Cardiac muscle cell (in vitro differentiated cells and primary cell): ENCODE measurements at regions not wholly inside any gene's neighbourhood (a gene's known extent, or its start where the extent isn't known, plus 50 kb on each side); places are given as distances from the start of the nearest gene placed in this dataset.

Experiments
- DNase-seq, 2 donors: peaks; one replicate each; pipeline versions ENCODE4 v3.0.0 to v3.0.0-alpha.2; 2010 to 2017; ENCODE audit warnings: low read depth in 1 of 2, low spot score in 1 of 2
- H3K27ac ChIP-seq: fragments of 200-600 bp; sonication (generic); 2 replicates; pipeline ENCODE4 v1.5.1; 2016
- H3K27me3 ChIP-seq: fragments of 200-600 bp; sonication (generic); 2 replicates; pipeline ENCODE4 v1.6.0; 2016; ENCODE audit warnings: control low read depth
- H3K36me3 ChIP-seq: fragments of 200-600 bp; sonication (generic); 2 replicates; pipeline ENCODE4 v1.5.1; 2016; ENCODE audit warnings: control low read depth
- H3K4me1 ChIP-seq: fragments of 200-600 bp; sonication (generic); 2 replicates; pipeline ENCODE4 v1.8.1; 2017; ENCODE audit warnings: low read depth, mild to moderate bottlenecking, mixed run types
- H3K4me3 ChIP-seq: fragments of 200-600 bp; sonication (generic); 2 replicates; pipeline ENCODE4 v1.5.1; 2016; ENCODE audit warnings: mild to moderate bottlenecking
- H3K9me3 ChIP-seq: fragments of 200-600 bp; sonication (generic); 2 replicates; pipeline ENCODE4 v1.5.1; 2017; ENCODE audit warnings: low read depth, mild to moderate bottlenecking, control low read depth
- CTCF ChIP-seq: IDR thresholded peaks from 2 replicates; pipeline ENCODE4 v1.5.1; 2012; ENCODE audit warnings: low read depth, mild to moderate bottlenecking, low read length

- H3K4me1 ChIP-seq = no peaks in the 10 kb centered on the region
- no peak overlapping the region for H3K4me3 ChIP-seq
- DNase-seq = no peak
- H3K9me3 ChIP-seq = no peaks in the 10 kb centered on the region
- no peaks in the 10 kb centered on the region for H3K36me3 ChIP-seq
- H3K27ac ChIP-seq = no peak overlapping the region
- TF ChIP-seq CTCF = no peak
- no peaks in the 10 kb centered on the region for H3K27me3 ChIP-seq
Measured at GRCh38 chr12:29863665-29864064, 79.9 kb upstream of the TMTC1 start.

- TF ChIP-seq CTCF = no peak
- Histone ChIP-seq H3K4me3 (no peak overlapping the region), H3K27ac (no peak overlapping the region), H3K27me3 (no peaks in the 10 kb centered on the region), H3K4me1 (no peaks in the 10 kb centered on the region), H3K36me3 (no peaks in the 10 kb centered on the region), H3K9me3 (no peaks in the 10 kb centered on the region)
- DNase-seq = no peak
Measured at GRCh38 chr12:29858270-29858786, 74.6 kb upstream of the TMTC1 start.

GRCh38 chr12:29847246-29847645, 63.5 kb upstream of the TMTC1 start:
- Histone ChIP-seq H3K4me3 (no peak overlapping the region), H3K9me3 (no peaks in the 10 kb centered on the region), H3K4me1 (no peaks in the 10 kb centered on the region), H3K27ac (no peak overlapping the region), H3K27me3 (no peaks in the 10 kb centered on the region), H3K36me3 (no peaks in the 10 kb centered on the region)
- TF ChIP-seq CTCF = no peak
- no peak for DNase-seq

- TF ChIP-seq CTCF = no peak
- Histone ChIP-seq H3K27ac (no peak overlapping the region), H3K36me3 (no peaks in the 10 kb centered on the region), H3K4me1 (no peaks in the 10 kb centered on the region), H3K27me3 (no peaks in the 10 kb centered on the region), H3K9me3 (no peaks in the 10 kb centered on the region), H3K4me3 (no peak overlapping the region)
- DNase-seq = peak in 1 of 2 donors; percentile 12
Measured at GRCh38 chr12:29844667-29845066, 60.9 kb upstream of the TMTC1 start.

- no peak for TF ChIP-seq CTCF
Measured at GRCh38 chr12:29843036-29843435, 59.3 kb upstream of the TMTC1 start.

GRCh38 chr12:29838768-29839167, 55.0 kb upstream of the TMTC1 start:
- H3K4me3 ChIP-seq = no peak overlapping the region
- no peak overlapping the region for H3K27ac ChIP-seq
- H3K36me3 ChIP-seq = no peaks in the 10 kb centered on the region
- no peak for DNase-seq
- no peaks in the 10 kb centered on the region for H3K27me3 ChIP-seq
- no peaks in the 10 kb centered on the region for H3K4me1 ChIP-seq
- no peaks in the 10 kb centered on the region for H3K9me3 ChIP-seq
- TF ChIP-seq CTCF = no peak

More at GRCh38 chr12:29843036-29843435, 59.3 kb upstream of the TMTC1 start:
- Histone ChIP-seq H3K27ac (no peak overlapping the region), H3K4me3 (no peak overlapping the region), H3K27me3 (no peaks in the 10 kb centered on the region), H3K9me3 (no peaks in the 10 kb centered on the region), H3K4me1 (no peaks in the 10 kb centered on the region), H3K36me3 (no peaks in the 10 kb centered on the region)
- DNase-seq = peak in 1 of 2 donors; percentile 62
